Iris pigment epithelial cell (primary cell): ENCODE measurements at regions not wholly inside any gene's neighbourhood (a gene's known extent, or its start where the extent isn't known, plus 50 kb on each side); places are given as distances from the start of the nearest gene placed in this dataset.
"Not testable (repeated sequence)": the region's sequence is repeated elsewhere in the genome, so short reads cannot be mapped to it uniquely, and the experiment has no call there.

Experiments
- DNase-seq: peaks from one replicate; pipeline ENCODE4 v3.0.0-alpha.2; 2011; ENCODE audit warnings: low read depth

- DNase-seq: no peak
Measured at GRCh38 chr2:62330959-62331358, 135.0 kb downstream of the B3GNT2 start.

GRCh38 chr2:62329797-62330196 lies 133.9 kb downstream of the B3GNT2 start:
- no peak for DNase-seq

GRCh38 chr2:62326735-62327134 lies 130.8 kb downstream of the B3GNT2 start:
- DNase-seq: no peak

GRCh38 chr2:62325398-62325797 lies 129.5 kb downstream of the B3GNT2 start:
- no peak for DNase-seq

- no peak for DNase-seq
Measured at GRCh38 chr2:62321380-62322289, 125.7 kb downstream of the B3GNT2 start.

GRCh38 chr2:62320657-62321357 lies 124.9 kb downstream of the B3GNT2 start:
- DNase-seq: no peak

- not testable (repeated sequence) for DNase-seq
Measured at GRCh38 chr2:62320137-62320536, 124.2 kb downstream of the B3GNT2 start.

GRCh38 chr2:62319070-62319469 lies 123.2 kb downstream of the B3GNT2 start:
- peak; percentile 20 for DNase-seq

- DNase-seq: no peak
Measured at GRCh38 chr2:62315476-62315875, 119.6 kb downstream of the B3GNT2 start.

- DNase-seq: no peak
Measured at GRCh38 chr2:62314291-62314690, 118.4 kb downstream of the B3GNT2 start.

- no peak for DNase-seq
Measured at GRCh38 chr2:62313449-62314227, 117.7 kb downstream of the B3GNT2 start.

GRCh38 chr2:62309465-62310091 lies 113.7 kb downstream of the B3GNT2 start:
- DNase-seq: no peak

GRCh38 chr2:62309081-62309464 lies 113.2 kb downstream of the B3GNT2 start:
- no peak for DNase-seq

GRCh38 chr2:62307469-62308389 lies 111.8 kb downstream of the B3GNT2 start:
- no peak for DNase-seq

GRCh38 chr2:62306751-62307468 lies 111.0 kb downstream of the B3GNT2 start:
- peak; percentile 50 for DNase-seq

- DNase-seq: no peak
Measured at GRCh38 chr2:62305421-62306176, 109.7 kb downstream of the B3GNT2 start.

- peak; percentile 98 for DNase-seq
Measured at GRCh38 chr2:62304429-62305417, 108.8 kb downstream of the B3GNT2 start.

- DNase-seq: no peak
Measured at GRCh38 chr2:62303788-62304187, 107.9 kb downstream of the B3GNT2 start.
